ENCODE measurements at regions not wholly inside any gene's neighbourhood (a gene's known extent, or its start where the extent isn't known, plus 50 kb on each side); places are given as distances from the start of the nearest gene placed in this dataset.

GRCh38 chr22:48089601-48090331, 1327.3 kb downstream of the TBC1D22A start:
- no peak for DNase-seq (ENCODE audit: low read depth in 2 of 2)

GRCh38 chr22:48088926-48089536, 1326.6 kb downstream of the TBC1D22A start:
- DNase-seq (ENCODE audit: low read depth in 2 of 2), result no peak

DNA sequence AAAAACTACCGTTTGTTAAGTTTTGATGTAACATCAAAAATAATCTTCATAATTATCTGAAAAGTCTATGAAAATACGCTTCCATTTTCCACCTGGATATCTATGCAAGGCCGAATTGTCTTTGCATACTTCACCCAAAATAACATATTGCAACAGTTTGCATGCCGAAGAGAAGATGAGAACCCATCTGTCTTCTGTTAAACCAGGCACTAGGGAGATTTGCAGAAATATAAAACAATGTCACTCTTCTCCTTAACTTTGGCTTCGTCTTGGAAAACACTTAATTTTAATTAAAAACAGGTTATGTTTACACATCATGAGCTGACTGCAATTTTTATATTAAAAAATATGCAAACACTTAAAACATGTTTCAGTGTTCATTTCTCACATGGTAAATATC, 1325.8 kb downstream of the TBC1D22A start:
- no peak for DNase-seq (ENCODE audit: low read depth in 2 of 2)

DNA sequence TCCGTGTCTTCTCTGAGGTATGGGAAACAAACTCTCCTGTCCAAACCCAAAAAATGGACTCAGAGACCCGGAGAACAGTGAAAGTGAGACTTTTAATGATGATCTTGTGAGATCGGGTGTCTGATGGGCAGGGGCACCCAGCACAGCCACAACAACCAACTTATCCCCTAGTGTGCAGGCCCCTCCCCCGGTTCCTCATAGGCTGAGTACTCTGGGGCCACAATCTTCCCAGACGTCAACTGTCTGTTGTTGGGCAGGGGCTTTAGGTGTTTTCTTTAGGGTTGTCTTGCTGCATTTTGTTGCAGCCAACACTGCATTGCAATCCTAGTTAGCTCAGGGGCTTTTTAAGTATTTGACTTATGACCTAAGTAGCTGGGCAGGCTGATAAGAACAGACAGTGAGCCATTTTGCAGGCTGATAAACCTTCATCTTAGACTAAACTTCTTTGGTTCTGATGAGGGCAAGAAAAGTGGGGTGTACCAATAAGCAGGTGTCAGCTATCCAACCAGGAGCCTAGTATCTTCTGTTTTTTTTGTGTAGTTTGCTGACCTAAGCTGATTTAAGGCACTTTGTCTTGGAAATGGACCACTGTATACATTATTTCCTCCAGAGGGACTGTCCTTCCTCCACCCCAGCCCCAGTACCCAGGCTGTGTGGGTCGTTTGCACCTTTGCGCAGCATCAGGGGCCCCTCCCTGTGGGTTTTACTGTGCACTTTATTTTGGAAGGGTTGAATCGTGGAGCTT, 1323.6 kb downstream of the TBC1D22A start:
- no peak for DNase-seq (ENCODE audit: low read depth in 2 of 2)

DNA sequence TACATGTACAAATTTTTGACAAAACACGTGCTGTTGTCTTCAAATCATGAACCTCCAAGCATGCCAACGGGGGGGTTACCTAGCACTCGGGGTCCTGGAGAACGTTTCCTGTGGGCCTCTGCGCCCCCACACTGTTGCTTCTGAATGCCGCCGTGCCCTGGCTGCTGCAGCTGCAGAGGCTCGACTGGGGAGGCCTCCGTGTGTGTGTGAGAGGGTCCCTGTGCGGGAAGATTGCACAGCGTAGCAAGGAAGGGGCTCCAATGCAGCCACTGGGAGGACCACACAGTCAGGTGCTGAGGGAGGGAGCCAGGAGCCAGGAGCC, 1322.2 kb downstream of the TBC1D22A start:
- no peak for DNase-seq (ENCODE audit: low read depth in 2 of 2)

- DNase-seq (ENCODE audit: low read depth in 2 of 2), result no peak
Measured at GRCh38 chr22:48084041-48084728, 1321.7 kb downstream of the TBC1D22A start.

DNA sequence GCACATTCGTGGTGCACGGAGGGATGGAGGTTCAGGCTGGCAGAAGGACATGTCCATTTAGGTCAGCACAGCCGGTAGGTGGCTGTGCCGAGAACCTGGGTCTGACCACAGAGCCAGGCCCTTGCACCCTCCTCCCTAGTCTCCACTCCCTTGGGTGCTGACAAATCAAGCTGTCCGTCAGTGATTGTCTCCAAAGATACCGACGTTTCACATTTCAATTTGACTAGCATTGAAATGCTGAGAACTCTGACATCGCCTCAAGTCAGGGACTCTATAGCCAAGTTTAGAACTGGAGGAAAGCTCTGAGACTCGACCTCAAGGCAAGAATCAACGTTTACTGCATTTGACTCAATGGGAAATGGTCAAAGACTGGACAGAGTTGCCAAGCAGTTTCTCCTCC, 1321.1 kb downstream of the TBC1D22A start:
- DNase-seq (ENCODE audit: low read depth in 2 of 2), result no peak

GRCh38 chr22:48082284-48082683, 1319.8 kb downstream of the TBC1D22A start:
- no peak for DNase-seq (ENCODE audit: low read depth in 2 of 2)

DNA sequence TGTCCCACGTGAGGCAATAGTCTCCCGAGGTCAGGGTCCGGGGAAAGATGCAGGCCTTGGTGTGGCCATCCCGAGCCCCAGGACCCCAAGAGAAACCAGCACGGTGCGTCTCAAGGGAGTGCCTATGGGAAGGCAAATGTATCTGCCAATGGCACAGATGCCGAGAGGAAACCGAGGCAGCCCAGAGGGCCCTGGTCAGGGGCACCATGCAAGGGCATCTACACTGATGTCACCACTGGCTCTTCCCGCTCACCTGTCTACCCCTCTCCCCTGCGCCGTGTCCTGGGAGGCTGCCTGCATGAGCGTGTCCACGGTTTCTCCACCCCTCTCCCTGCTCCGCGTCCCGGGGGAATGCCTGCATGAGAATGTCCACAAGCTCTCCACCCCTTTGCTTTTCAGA, 1318.8 kb downstream of the TBC1D22A start:
- no peak for DNase-seq (ENCODE audit: low read depth in 2 of 2)

GRCh38 chr22:48080316-48081165, 1318.1 kb downstream of the TBC1D22A start:
- DNase-seq (ENCODE audit: low read depth in 2 of 2), result no peak

DNA sequence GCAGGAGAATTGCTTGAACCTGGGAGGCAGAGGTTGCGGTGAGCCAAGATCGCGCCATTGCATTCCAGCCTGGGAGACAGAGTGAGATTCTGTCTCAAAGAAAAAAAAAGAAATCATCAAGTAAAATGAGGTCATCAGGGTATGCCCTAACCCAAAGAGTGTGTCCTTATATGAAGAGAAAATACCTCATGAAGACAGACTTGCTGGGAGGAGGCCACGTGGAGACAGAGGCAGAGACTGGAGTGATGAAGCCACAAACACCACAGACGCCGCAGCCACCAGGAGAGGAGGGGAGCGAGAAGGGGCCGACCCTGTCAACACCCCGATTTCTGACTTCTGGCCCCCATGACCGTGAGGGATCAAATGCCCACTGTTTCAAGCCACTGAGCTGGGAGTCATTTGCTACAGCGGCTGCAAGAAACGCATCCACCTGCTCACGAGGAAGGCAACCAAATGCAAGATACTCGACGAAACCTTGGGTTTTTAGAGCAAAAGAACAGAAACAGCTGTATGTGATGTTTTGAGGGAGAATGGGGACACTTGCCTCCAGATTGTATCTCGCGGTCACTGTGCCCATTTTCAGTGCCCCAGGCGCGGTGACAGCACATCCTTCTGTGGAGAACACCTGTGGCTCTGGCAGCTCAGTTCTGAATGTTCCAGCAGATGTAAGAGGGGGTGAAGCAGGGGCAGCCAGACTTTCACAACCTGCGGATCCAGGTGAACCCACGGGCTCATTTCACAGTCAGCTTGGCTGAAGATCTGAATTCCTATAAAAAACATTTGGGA, 1317.2 kb downstream of the TBC1D22A start:
- DNase-seq (ENCODE audit: low read depth in 2 of 2), result no peak

- no peak for DNase-seq (ENCODE audit: low read depth in 2 of 2)
Measured at GRCh38 chr22:48078825-48079224, 1316.4 kb downstream of the TBC1D22A start.

- DNase-seq (ENCODE audit: low read depth in 2 of 2), result no peak
Measured at GRCh38 chr22:48077699-48078098, 1315.2 kb downstream of the TBC1D22A start.

DNA sequence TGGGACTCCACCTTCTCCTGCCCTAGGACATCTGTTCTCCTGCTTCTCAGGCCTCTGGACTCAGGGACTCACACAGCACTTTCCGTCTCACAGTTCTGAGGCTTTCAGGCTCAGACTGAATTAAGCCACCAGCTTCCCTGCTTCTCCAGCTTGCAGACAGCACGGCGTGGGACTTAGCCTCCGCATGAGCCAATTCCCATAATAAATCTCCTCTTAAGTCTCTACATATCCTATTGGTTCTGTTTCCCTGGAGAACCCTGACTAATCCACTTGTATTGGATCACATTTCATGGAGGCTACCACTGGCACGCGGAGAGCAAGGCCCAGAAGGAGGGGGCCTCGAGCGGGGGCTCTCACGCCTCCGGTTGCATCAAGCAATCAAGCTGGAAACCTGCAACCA, 1313.6 kb downstream of the TBC1D22A start:
- DNase-seq (ENCODE audit: low read depth in 2 of 2), result no peak

GRCh38 chr22:48075604-48076003, 1313.2 kb downstream of the TBC1D22A start:
- DNase-seq (ENCODE audit: low read depth in 2 of 2), result no peak

DNA sequence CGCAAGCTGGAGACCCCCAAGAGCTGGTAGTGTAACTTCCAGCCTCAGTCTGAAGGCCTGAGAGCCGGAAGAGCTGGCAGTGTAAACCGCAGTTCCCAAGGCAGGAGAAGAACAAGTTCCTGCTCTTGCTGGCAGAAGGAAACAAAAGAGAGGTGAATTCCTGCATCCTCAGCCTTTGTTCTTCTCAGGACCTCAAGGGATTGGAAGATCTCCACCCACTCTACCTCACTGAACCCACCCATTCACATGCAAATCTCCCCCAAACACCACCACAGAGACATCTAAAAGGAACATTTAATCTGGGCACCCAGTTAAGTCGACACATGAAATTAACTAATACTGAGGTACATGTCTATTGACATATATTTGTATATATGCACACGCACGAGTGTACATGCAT, 1310.3 kb downstream of the TBC1D22A start:
- DNase-seq (ENCODE audit: low read depth in 2 of 2), result no peak

GRCh38 chr22:48071828-48072227, 1309.4 kb downstream of the TBC1D22A start:
- DNase-seq (ENCODE audit: low read depth in 2 of 2), result no peak

GRCh38 chr22:48071305-48071704, 1308.9 kb downstream of the TBC1D22A start:
- DNase-seq (ENCODE audit: low read depth in 2 of 2), result no peak

GRCh38 chr22:48070760-48071159, 1308.3 kb downstream of the TBC1D22A start:
- no peak for DNase-seq (ENCODE audit: low read depth in 2 of 2)

DNA sequence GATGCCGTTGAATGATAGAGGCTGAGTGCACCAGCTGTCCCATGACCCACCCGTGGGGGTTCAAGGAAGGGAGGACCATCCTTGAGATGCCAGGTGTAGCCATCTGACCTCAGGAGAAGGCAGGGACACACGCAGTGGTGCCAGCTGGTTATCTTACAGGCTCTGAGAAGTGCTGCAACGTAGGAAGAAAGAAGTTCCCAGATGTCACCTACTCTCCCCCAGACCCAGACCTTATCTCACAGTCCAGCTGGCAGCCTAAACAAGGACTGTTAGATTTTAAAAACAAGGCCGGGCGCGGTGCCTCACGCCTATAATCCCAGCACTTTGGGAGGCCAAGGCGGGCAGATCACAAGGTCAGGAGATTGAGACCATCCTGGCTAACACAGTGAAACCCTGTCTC, 1307.6 kb downstream of the TBC1D22A start:
- DNase-seq (ENCODE audit: low read depth in 2 of 2), result no peak

- DNase-seq (ENCODE audit: low read depth in 2 of 2), result no peak
Measured at GRCh38 chr22:48069256-48069655, 1306.8 kb downstream of the TBC1D22A start.
